AG09319 (cell line): ENCODE measurements at regions not wholly inside any gene's neighbourhood (a gene's known extent, or its start where the extent isn't known, plus 50 kb on each side); places are given as distances from the start of the nearest gene placed in this dataset.
"Not testable (repeated sequence)": the region's sequence is repeated elsewhere in the genome, so short reads cannot be mapped to it uniquely, and the experiment has no call there.

Experiments
- DNase-seq: peaks from one replicate; pipeline ENCODE4 v3.0.0-alpha.2; 2010; ENCODE audit warnings: low read depth; ENCODE audit errors: extremely low read depth
- TF ChIP-seq, protein P1 (sequence below): IDR thresholded peaks from 2 replicates; pipeline ENCODE4 v1.5.1; 2011; ENCODE audit warnings: low read depth, mild to moderate bottlenecking, inconsistent platforms, low read length, moderate library complexity

GRCh38 chr13:72561791-72562190 is 165.6 kb downstream of the MZT1 start:
- TF ChIP-seq, protein P1, sequence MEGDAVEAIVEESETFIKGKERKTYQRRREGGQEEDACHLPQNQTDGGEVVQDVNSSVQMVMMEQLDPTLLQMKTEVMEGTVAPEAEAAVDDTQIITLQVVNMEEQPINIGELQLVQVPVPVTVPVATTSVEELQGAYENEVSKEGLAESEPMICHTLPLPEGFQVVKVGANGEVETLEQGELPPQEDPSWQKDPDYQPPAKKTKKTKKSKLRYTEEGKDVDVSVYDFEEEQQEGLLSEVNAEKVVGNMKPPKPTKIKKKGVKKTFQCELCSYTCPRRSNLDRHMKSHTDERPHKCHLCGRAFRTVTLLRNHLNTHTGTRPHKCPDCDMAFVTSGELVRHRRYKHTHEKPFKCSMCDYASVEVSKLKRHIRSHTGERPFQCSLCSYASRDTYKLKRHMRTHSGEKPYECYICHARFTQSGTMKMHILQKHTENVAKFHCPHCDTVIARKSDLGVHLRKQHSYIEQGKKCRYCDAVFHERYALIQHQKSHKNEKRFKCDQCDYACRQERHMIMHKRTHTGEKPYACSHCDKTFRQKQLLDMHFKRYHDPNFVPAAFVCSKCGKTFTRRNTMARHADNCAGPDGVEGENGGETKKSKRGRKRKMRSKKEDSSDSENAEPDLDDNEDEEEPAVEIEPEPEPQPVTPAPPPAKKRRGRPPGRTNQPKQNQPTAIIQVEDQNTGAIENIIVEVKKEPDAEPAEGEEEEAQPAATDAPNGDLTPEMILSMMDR = no peak
- no peak for DNase-seq

- TF ChIP-seq, protein P1 = no peak
- no peak for DNase-seq
Measured at GRCh38 chr13:72559716-72560115, 167.7 kb downstream of the MZT1 start.

GRCh38 chr13:72556945-72557344 is 170.5 kb downstream of the MZT1 start:
- TF ChIP-seq, protein P1 = no peak
- DNase-seq = no peak

DNA sequence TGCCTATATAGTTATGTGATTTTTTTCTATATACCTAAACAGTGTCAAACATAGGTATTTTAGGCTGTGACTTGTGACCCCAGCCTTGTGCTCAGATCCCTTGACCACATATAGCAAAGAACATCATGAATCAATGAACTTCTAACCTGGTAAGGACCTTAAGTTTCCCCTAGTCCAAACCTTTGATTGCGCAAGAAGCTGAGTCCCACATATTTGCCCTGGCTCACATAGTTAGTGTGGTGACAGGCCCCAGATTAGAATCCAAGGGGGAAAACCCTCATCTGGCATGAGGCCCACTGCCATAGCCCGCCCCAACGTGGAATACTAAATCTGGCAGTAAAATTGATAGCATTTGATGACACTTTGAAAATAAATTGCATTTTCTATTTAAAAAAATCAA is 171.8 kb downstream of the MZT1 start:
- DNase-seq = no peak

GRCh38 chr13:72552731-72553130 is 174.7 kb downstream of the MZT1 start:
- TF ChIP-seq, protein P1 = no peak
- DNase-seq = no peak

More for the DNA sequence above, 171.8 kb downstream of the MZT1 start:
- TF ChIP-seq, protein P1 = no peak

- DNase-seq = not testable (repeated sequence)
Measured at GRCh38 chr13:72545895-72546294, 181.5 kb downstream of the MZT1 start.

- TF ChIP-seq, protein P1 = no peak
- no peak for DNase-seq
Measured at GRCh38 chr13:72545030-72545719, 182.3 kb downstream of the MZT1 start.

- no peak for DNase-seq
- TF ChIP-seq, protein P1 = no peak
Measured at GRCh38 chr13:72544042-72544441, 183.4 kb downstream of the MZT1 start.
